Erythroblast (primary cell): ENCODE measurements at regions not wholly inside any gene's neighbourhood (a gene's known extent, or its start where the extent isn't known, plus 50 kb on each side); places are given as distances from the start of the nearest gene placed in this dataset.

Experiments
- GATA1 ChIP-seq: IDR thresholded peaks from 2 replicates; pipeline ENCODE4 v1.6.1; 2011; ENCODE audit warnings: low read depth, mild to moderate bottlenecking, control low read depth, low read length, moderate library complexity
- POLR2A ChIP-seq: IDR thresholded peaks from 2 replicates; pipeline ENCODE4 v1.6.1; 2011; ENCODE audit warnings: mild to moderate bottlenecking, low read length

DNA sequence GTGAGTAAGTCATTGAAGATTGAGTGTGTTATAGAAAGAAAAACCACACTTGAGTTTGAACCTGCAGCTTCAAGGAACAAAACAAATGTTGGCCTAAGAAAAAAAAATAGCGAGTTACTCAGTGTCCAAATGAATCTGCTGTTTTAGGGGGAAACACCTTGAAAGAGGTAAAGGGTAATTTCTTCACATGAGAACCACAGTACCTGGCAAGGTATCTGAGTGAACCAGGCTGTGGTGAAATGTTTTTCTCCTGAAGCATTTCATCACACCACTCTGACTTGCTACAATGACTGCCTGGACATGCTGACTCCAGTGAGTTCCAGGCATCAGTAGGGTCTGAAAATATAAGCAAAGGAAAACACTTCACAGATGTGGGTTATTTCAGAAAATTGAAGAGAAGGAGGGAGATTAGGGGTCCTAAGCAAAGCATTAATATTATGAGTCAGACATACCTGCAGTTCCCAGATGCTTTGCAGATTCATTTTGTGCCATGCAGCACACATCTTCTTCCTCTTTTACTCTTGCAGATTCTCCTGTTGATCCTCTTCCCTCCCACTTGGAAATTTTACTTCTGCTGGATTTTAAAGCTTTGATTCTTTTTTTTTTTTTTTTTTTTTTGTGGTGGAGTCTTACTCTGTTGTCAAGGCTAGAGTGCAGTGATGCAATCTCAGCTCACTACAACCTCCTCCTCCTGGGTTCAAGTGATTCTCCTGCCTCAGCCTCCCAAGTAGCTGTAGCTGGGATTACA, 206.2 kb upstream of the SGK1 start:
- TF ChIP-seq POLR2A (no peak), GATA1 (no peak)
